Adrenal gland (tissue), 9 donors: ENCODE measurements at regions not wholly inside any gene's neighbourhood (a gene's known extent, or its start where the extent isn't known, plus 50 kb on each side); places are given as distances from the start of the nearest gene placed in this dataset.

ENCODE experiments used
- DNase-seq, 7 donors: peaks; one replicate each; pipeline ENCODE4 v3.0.0-alpha.2; 2019 to 2020
- H3K27ac ChIP-seq, 5 donors: fragments of 200-600 bp; sonication (generic) in 4 of 5; 1 replicate in 3 of 5; 2 replicates in 2 of 5; pipeline versions ENCODE4 v1.5.1 to v1.8.0; 2016 to 2020; ENCODE audit warnings: mild to moderate bottlenecking in 1 of 5
- H3K27me3 ChIP-seq: fragments of 200-600 bp; 2 replicates; pipeline ENCODE4 v1.8.0; 2021
- H3K36me3 ChIP-seq, 2 donors: fragments of 200-600 bp; replicated peaks in 1 of 2; 1 replicate in 1 of 2; 2 replicates in 1 of 2; pipeline versions ENCODE4 v1.5.1 to v1.8.0; 2018 to 2022
- H3K4me1 ChIP-seq, 2 donors: fragments of 200-600 bp; replicated peaks in 1 of 2; 1 replicate in 1 of 2; 2 replicates in 1 of 2; pipeline versions ENCODE4 v1.5.1 to v1.8.0; 2018 to 2021
- H3K4me3 ChIP-seq, 4 donors: fragments of 200-600 bp; sonication (generic) in 3 of 4; one replicate each; pipeline ENCODE4 v1.5.1; 2016 to 2018
- H3K9me3 ChIP-seq, 3 donors: fragments of 200-600 bp; sonication (generic) in 1 of 3; replicated peaks in 1 of 3; 1 replicate in 2 of 3; 2 replicates in 1 of 3; pipeline versions ENCODE4 v1.5.1 to v1.8.0; 2016 to 2021
- CTCF ChIP-seq, 6 experiments: fragments of 450-650 bp in 4 of 6; fragments of 200-600 bp in 2 of 6; sonication (generic) in 1 of 6; IDR thresholded peaks; 1 replicate in 5 of 6; 2 replicates in 1 of 6; pipeline versions ENCODE4 v1.5.1 to v1.8.0; 2016 to 2021; ENCODE audit warnings: antibody characterized with exemption in 6 of 6, mild to moderate bottlenecking in 2 of 6, moderate library complexity in 1 of 6
- POLR2A ChIP-seq, 2 donors: fragments of 450-650 bp; IDR thresholded peaks; one replicate each; pipeline ENCODE4 v1.6.1; 2017; ENCODE audit warnings: antibody characterized with exemption in 2 of 2, mild to moderate bottlenecking in 2 of 2, moderate library complexity in 1 of 2
- WGBS, 4 donors: extraction: QIAGEN DNeasy Blood & Tissue Kit in 2 of 4; methylation state at CpG; one replicate each; pipeline versions ENCODE4 v1.1.5 to v1.1.7; 2013 to 2017; 5-methylcytosine and 5-hydroxymethylcytosine counted together
- intact Hi-C, 2 donors: fragments of 100-400 bp; cut with DNase I; formaldehyde crosslinking; loops; one replicate each; pipeline versions ENCODE4 v1.14.1 to v1.15.0; 2022 to 2023
- donor health status: healthy with polysubstance abuse.
- donor health status: Bipolar disorder and iron deficiency.
- donor health status: DM: yes; HTN: yes; CAD: no.
- donor health status: DM: no; HTN: no; CAD: no.
- donor health status: DM: no; HTN: no; CAD: no.

GRCh38 chr7:106720641-106721040, 59.7 kb upstream of the CCDC71L start:
- Histone ChIP-seq H3K27ac (no peak overlapping the region), H3K27me3 (no peaks in the 10 kb centered on the region), H3K4me3 (no peak overlapping the region), H3K4me1 (peaks cover 0 to 14% of the 10 kb centered on the region in 2 donors), H3K36me3 (no peaks in the 10 kb centered on the region), H3K9me3 (no peaks in the 10 kb centered on the region)
- intact Hi-C loops, result loop anchor here in 1 of 2 donors (10.0 kb wide), 1 partner anchor 546 kb away; no protein-coding TSS in a partner anchor
- DNase-seq, result no peak
- 63 to 73% (median 66%) methylated on average over 2 of the region's 2 CpGs for WGBS, 4 donors
- TF ChIP-seq POLR2A (IDR thresholded peaks at IDR 0.05) (no peak), CTCF (IDR thresholded peaks at IDR 0.05) (no peak)

DNA sequence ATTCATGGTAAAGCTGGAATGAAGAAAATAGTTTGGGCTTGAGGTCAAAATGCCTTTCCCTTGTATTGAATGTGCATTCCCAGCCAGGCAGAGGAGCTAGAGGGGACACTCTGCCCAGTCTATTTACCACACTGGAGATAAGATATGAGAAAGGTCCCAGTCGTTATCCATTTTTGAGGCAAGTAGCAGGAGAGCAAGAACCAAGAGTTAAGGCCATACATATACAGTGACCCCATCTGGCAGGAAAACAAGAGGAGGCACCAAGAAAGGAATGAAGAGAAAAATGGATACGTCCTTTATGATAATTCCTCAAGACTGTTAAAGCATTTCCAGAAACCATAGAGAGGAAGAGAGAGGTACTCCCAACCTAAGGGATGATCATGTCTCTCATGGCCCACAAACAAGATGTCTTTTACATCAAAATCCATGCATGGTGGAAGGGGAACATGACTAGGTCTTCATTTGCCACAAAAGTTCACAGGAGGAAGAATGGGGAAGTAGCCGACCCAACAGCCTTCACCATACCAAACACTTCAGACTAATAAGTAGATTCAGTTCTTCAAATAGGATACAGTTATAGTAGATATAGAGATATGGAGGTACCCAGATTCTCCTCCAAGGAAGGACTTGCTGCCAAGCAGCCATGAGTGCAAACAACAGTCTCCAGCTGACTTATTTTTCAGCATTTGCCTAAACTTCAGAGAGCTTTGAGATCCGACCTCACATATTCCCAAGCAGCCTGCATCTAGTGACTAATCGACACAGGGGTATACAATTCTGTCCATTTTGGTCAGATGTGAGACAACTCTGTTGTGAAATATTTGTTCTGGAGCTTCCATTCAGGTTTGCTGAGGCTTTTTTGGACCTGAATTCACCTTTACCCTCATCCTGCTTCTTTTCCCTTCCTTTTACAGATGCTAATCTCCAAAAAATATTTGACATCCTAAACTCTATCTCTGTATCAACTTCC, 61.1 kb upstream of the CCDC71L start:
- no peaks in the 10 kb centered on the region for H3K36me3 ChIP-seq
- peaks cover 0 to 14% of the 10 kb centered on the region in 2 donors for H3K4me1 ChIP-seq
- TF ChIP-seq POLR2A (IDR thresholded peaks at IDR 0.05) (no peak), CTCF (IDR thresholded peaks at IDR 0.05) (no peak)
- intact Hi-C loops, result loop anchor here in 1 of 2 donors (10.0 kb wide), 1 partner anchor 547 kb away; no protein-coding TSS in a partner anchor
- no peak for DNase-seq
- H3K27me3 ChIP-seq, result no peaks in the 10 kb centered on the region
- H3K27ac ChIP-seq, result no peak overlapping the region
- WGBS, 4 donors, result 76 to 89% (median 83%) methylated on average over 5 of the region's 5 CpGs
- H3K9me3 ChIP-seq, result no peaks in the 10 kb centered on the region
- H3K4me3 ChIP-seq, result no peak overlapping the region

GRCh38 chr7:106723398-106723797, 62.4 kb upstream of the CCDC71L start:
- no peak overlapping the region for H3K4me3 ChIP-seq
- H3K9me3 ChIP-seq, result no peaks in the 10 kb centered on the region
- no peak overlapping the region for H3K27ac ChIP-seq
- DNase-seq, result no peak
- H3K4me1 ChIP-seq, result peaks cover 0 to 4% of the 10 kb centered on the region in 2 donors
- H3K27me3 ChIP-seq, result no peaks in the 10 kb centered on the region
- intact Hi-C loops, result loop anchor here in 1 of 2 donors (10.0 kb wide), 1 partner anchor 549 kb away; no protein-coding TSS in a partner anchor
- TF ChIP-seq POLR2A (IDR thresholded peaks at IDR 0.05), result no peak
- TF ChIP-seq CTCF (IDR thresholded peaks at IDR 0.05), result no peak
- WGBS, 4 donors, result 33 to 44% (median 38%) methylated on average over 1 of the region's 1 CpG
- H3K36me3 ChIP-seq, result no peaks in the 10 kb centered on the region

DNA sequence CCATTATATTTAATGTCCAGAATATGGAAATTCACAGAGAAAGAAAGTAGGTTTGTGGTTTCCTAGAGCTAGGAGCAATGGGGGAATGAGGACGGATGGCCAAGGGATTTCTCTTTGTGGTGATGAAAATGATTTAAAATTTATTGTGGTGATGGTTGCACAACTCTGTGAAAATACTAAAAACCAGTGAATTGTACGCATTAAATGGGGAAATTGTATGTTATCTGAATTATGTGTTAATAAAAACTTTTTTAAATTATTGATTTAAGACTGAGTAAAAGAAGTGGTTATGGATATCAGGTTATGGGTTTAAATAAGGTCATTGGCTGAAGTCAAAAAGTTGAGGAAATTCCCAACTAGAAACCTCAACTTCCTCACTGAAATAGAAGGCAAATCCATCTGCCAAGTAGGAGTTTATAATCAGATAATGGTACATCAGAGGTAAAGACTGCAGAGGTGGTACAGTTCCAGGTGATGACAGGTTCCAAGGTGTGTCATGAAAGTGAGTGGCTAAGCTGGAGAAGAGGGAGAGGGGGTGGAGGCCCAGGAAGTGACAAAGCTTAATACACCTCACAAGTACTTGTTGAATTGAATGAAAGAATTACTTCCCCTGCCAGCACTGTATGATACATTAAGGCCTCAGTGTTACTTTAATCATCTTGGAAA, 68.9 kb upstream of the CCDC71L start:
- Histone ChIP-seq H3K27me3 (no peaks in the 10 kb centered on the region), H3K36me3 (no peaks in the 10 kb centered on the region), H3K27ac (no peak overlapping the region), H3K4me3 (no peak overlapping the region), H3K9me3 (no peaks in the 10 kb centered on the region), H3K4me1 (peaks cover 0 to 7% of the 10 kb centered on the region in 2 donors)
- no peak for TF ChIP-seq POLR2A (IDR thresholded peaks at IDR 0.05)
- no peak for TF ChIP-seq CTCF (IDR thresholded peaks at IDR 0.05)
- no peak for DNase-seq
- 75 to 84% (median 81%) methylated on average over 2 of the region's 2 CpGs for WGBS, 4 donors
- intact Hi-C loops, result loop anchor here (10.0 kb wide), 2 partner anchors 65 to 555 kb away; partner anchors contain the start of gene CCDC71L (in 2 of the 2)
